ENCODE measurements at regions not wholly inside any gene's neighbourhood (a gene's known extent, or its start where the extent isn't known, plus 50 kb on each side); places are given as distances from the start of the nearest gene placed in this dataset.

- DNase-seq (ENCODE audit: low read depth, low spot score): no peak
- ChIA-PET POLR2A (no interaction called here), CTCF (no interaction called here)
- no peak for TF ChIP-seq CTCF (IDR thresholded peaks at IDR 0.05; ENCODE audit: insufficient read depth, low read length, missing control alignments)
- H3K4me3 ChIP-seq (ENCODE audit: low read depth, low read length): no peak overlapping the region
Observed at GRCh38 chrX:39740078-39740477, 357.7 kb downstream of the BCOR start.

GRCh38 chrX:39741904-39742303 lies 355.9 kb downstream of the BCOR start:
- no peak for TF ChIP-seq CTCF (IDR thresholded peaks at IDR 0.05; ENCODE audit: insufficient read depth, low read length, missing control alignments)
- POLR2A ChIA-PET: interaction anchor here (1.1 kb wide), 1 partner anchor 16 kb away, joined by 3 read pairs; no protein-coding TSS in a partner anchor
- CTCF ChIA-PET: interaction anchor here (1.3 kb wide), 1 partner anchor 11 kb away, joined by 5 read pairs; no protein-coding TSS in a partner anchor
- H3K4me3 ChIP-seq (ENCODE audit: low read depth, low read length): no peak overlapping the region
- no peak for DNase-seq (ENCODE audit: low read depth, low spot score)

GRCh38 chrX:39745818-39746217 lies 351.9 kb downstream of the BCOR start:
- DNase-seq (ENCODE audit: low read depth, low spot score): no peak
- POLR2A ChIA-PET: no interaction called here
- H3K4me3 ChIP-seq (ENCODE audit: low read depth, low read length): no peak overlapping the region
- CTCF ChIA-PET: no interaction called here
- TF ChIP-seq CTCF (IDR thresholded peaks at IDR 0.05; ENCODE audit: insufficient read depth, low read length, missing control alignments): no peak

GRCh38 chrX:39749135-39749534 lies 348.6 kb downstream of the BCOR start:
- no peak for TF ChIP-seq CTCF (IDR thresholded peaks at IDR 0.05; ENCODE audit: insufficient read depth, low read length, missing control alignments)
- no peak overlapping the region for H3K4me3 ChIP-seq (ENCODE audit: low read depth, low read length)
- CTCF ChIA-PET: no interaction called here
- POLR2A ChIA-PET: no interaction called here
- no peak for DNase-seq (ENCODE audit: low read depth, low spot score)

GRCh38 chrX:39749728-39750127 lies 348.0 kb downstream of the BCOR start:
- ChIA-PET POLR2A (no interaction called here), CTCF (no interaction called here)
- TF ChIP-seq CTCF (IDR thresholded peaks at IDR 0.05; ENCODE audit: insufficient read depth, low read length, missing control alignments): no peak
- no peak for DNase-seq (ENCODE audit: low read depth, low spot score)
- no peak overlapping the region for H3K4me3 ChIP-seq (ENCODE audit: low read depth, low read length)

- TF ChIP-seq CTCF (IDR thresholded peaks at IDR 0.05; ENCODE audit: insufficient read depth, low read length, missing control alignments): no peak
- CTCF ChIA-PET: interaction anchor here (0.8 kb wide), 1 partner anchor 24 kb away, joined by 3 read pairs; no protein-coding TSS in a partner anchor
- POLR2A ChIA-PET: no interaction called here
- no peak for DNase-seq (ENCODE audit: low read depth, low spot score)
- no peak overlapping the region for H3K4me3 ChIP-seq (ENCODE audit: low read depth, low read length)
Observed at GRCh38 chrX:39750256-39750790, 347.4 kb downstream of the BCOR start.
